AG04449 (cell line): ENCODE measurements at regions not wholly inside any gene's neighbourhood (a gene's known extent, or its start where the extent isn't known, plus 50 kb on each side); places are given as distances from the start of the nearest gene placed in this dataset.

Source experiments
- CTCF ChIA-PET: fragments of 350-600 bp; formaldehyde crosslinking; extraction: SDS; loops from one replicate; lab custom pipeline; 2021; ENCODE audit warnings: antibody characterized with exemption; lab: Yijun Ruan, JAX
- POLR2A ChIA-PET: fragments of 400-600, 350-600 bp; formaldehyde crosslinking; extraction: SDS; loops from one replicate; lab custom pipeline; 2020; ENCODE audit warnings: antibody characterized with exemption, inconsistent platforms; lab: Yijun Ruan, JAX
- DNase-seq: peaks from one replicate; pipeline ENCODE4 v3.0.0-alpha.2; 2010; ENCODE audit warnings: low read depth, low spot score
- H3K4me3 ChIP-seq: 2 replicates; pipeline ENCODE4 v1.5.1; 2011; ENCODE audit warnings: low read depth, mild to moderate bottlenecking, control low read depth, low read length
- TF ChIP-seq, protein P1 (sequence below): IDR thresholded peaks from one replicate; pipeline ENCODE4 v1.5.1; 2011; ENCODE audit warnings: mild to moderate bottlenecking, moderate library complexity, low read length, control low read depth, inconsistent platforms; ENCODE audit not compliant: insufficient read depth; ENCODE audit errors: missing control alignments

DNA sequence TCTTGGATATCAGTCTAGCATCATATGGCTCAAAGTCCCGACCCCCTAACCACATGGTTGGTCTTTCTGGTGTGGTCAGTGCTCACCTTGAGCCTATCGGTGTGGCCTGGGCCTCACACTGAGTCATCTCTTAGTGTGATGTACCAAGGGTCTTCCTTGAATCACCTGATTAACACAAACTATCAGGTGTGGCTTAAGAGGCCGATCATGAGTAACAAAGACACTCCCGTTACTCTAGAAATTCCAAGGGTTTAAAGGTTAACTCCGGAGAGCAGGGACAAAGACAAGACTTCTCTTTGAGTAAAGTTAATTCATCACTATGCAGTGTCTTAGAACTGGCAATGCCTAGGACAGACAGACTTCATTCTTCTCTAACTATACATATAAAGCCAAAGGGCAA is 52.3 kb upstream of the ARMC3 start:
- no peak for DNase-seq
- CTCF ChIA-PET = no interaction called here
- POLR2A ChIA-PET = no interaction called here
- TF ChIP-seq, protein P1, sequence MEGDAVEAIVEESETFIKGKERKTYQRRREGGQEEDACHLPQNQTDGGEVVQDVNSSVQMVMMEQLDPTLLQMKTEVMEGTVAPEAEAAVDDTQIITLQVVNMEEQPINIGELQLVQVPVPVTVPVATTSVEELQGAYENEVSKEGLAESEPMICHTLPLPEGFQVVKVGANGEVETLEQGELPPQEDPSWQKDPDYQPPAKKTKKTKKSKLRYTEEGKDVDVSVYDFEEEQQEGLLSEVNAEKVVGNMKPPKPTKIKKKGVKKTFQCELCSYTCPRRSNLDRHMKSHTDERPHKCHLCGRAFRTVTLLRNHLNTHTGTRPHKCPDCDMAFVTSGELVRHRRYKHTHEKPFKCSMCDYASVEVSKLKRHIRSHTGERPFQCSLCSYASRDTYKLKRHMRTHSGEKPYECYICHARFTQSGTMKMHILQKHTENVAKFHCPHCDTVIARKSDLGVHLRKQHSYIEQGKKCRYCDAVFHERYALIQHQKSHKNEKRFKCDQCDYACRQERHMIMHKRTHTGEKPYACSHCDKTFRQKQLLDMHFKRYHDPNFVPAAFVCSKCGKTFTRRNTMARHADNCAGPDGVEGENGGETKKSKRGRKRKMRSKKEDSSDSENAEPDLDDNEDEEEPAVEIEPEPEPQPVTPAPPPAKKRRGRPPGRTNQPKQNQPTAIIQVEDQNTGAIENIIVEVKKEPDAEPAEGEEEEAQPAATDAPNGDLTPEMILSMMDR = no peak
- H3K4me3 ChIP-seq = no peak overlapping the region

DNA sequence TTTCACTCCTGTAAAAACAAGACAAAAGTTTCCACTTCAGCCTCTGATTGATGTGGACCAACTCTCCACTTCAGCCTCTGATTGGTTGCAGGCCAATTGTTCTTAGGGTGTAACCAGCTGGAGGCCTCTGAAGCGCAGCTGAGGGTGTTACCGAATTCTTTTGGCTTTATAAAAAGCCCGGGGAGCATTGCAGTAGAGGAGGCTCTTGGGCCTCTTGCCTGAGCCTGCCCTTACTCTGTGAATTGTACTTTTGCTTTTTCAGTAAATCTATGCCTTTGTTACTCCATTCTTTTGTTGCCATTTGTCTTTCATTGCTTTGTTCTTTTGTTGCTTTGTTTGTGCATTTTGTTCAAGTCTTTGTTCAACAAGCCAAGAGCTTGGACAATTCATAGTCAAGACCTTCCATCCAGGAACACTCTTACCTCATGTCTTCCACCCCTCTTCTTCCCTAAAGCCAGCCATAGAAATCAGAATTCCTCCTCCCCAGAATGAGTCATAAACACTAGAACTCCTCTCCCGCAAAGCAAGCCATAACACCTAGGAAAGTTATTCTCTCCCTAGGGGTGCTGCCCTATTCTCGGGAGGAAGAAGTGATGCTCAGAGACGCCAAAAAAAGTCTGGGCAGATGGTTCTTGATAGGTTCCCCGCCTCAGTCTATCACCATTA is 53.5 kb upstream of the ARMC3 start:
- CTCF ChIA-PET = no interaction called here
- TF ChIP-seq, protein P1 = no peak
- POLR2A ChIA-PET = no interaction called here
- no peak overlapping the region for H3K4me3 ChIP-seq
- DNase-seq = no peak

DNA sequence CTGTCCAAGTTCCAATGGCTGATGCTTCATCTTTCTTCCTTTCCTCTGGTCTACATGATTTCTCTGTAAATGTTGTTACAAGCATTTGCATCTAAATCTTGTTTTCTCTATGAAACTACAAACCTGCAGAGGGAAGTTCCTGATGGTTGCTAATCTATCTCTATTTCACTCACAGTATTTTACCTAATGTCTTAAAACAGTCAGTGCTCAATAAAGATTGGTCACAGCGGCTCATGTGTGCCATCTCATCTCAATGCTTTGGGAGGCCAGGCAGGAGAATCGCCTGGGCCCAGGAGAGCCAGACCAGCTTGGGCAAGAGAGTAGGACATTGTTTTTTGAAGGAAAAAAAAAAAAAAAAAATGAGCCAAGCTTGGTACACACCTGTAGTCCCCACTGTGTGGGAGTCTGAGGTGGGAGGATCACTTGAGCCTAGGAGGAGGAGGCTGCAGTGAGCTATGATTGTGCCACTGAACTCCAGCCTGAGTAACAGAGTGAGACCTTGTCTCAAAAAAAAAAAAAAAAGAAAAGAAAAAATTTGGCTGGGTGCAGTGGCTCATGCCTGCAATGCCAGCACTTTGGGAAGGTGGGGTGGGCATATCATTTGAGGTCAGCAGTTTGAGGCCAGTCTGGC is 71.3 kb upstream of the ARMC3 start:
- CTCF ChIA-PET = no interaction called here
- POLR2A ChIA-PET = no interaction called here
- no peak for DNase-seq
- no peak overlapping the region for H3K4me3 ChIP-seq
- TF ChIP-seq, protein P1 = no peak

DNA sequence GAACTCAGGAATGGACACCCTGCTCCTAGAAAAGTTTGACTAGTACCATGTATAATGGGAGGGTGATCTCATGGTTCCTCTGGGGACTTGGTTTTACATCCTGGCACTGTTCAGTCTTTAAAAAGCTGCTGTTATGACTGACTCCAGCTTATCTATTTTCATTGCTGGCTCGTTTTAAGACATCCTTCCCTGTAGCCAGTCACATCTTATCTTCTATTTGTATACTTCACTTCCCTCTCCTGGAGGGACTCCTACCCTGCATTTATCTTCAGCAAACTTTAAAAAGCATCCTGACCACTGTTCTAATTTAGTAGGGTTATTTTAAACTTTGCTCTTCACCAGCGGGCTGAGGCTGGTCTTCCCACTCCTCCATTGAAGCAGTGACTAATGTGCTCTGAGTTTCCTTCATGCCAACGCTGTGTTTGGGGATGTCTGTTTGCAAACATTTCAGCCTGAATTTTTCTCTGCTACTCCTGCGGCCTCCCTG is 72.9 kb upstream of the ARMC3 start:
- H3K4me3 ChIP-seq = no peak overlapping the region
- CTCF ChIA-PET = interaction anchor here (1.6 kb wide), 1 partner anchor 281 kb away, joined by 7 read pairs; no protein-coding TSS in a partner anchor
- POLR2A ChIA-PET = no interaction called here
- DNase-seq = no peak
- TF ChIP-seq, protein P1 = no peak

DNA sequence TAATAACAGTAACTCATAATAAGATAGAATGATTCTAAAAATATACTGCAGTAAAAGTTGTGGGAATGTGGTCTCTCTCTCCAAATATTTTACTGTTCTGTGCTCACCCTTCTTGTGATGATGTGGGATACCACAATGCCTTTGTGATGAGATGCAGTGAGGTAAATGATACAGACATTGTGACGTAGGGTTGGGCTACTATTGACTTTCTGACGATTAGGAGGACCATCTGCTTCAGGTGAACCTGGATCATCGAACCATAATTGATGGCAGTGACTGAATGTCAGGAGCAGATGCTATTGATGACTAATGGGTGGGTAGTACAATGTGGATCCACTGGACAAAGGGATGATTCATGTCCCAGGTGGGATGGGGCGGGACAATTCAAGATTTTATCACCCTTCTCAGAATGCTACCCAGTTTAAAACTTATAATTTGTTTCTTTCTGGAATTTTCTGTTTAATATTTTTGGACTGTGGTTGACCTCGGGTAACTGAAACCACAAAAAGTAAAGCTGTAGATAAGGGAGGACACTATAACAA is 73.9 kb upstream of the ARMC3 start:
- CTCF ChIA-PET = interaction anchor here (1.6 kb wide), 1 partner anchor 280 kb away, joined by 7 read pairs; no protein-coding TSS in a partner anchor
- TF ChIP-seq, protein P1 = no peak
- DNase-seq = no peak
- POLR2A ChIA-PET = no interaction called here
- no peak overlapping the region for H3K4me3 ChIP-seq
